ENCODE measurements at regions not wholly inside any gene's neighbourhood (a gene's known extent, or its start where the extent isn't known, plus 50 kb on each side); places are given as distances from the start of the nearest gene placed in this dataset.

- H3K4me3 ChIP-seq (ENCODE audit: low read length in 2 of 2), result no peak overlapping the region
- DNase-seq, result no peak
- no peak overlapping the region for H3K27ac ChIP-seq (ENCODE audit: low read depth in 1 of 2, low read length in 2 of 2)
- no peaks in the 10 kb centered on the region for H3K4me1 ChIP-seq (ENCODE audit: control insufficient read depth in 1 of 2, insufficient read depth in 2 of 2, low read length in 2 of 2)
- intact Hi-C loops (cut with DNase I), result no loop called here
- no peak for ATAC-seq (ENCODE audit: low FRiP score)
- no peaks in the 10 kb centered on the region for H3K9me3 ChIP-seq (ENCODE audit: control insufficient read depth, low read length)
- WGBS, 2 donors, result 80% methylated on average over 1 of the region's 1 CpG
- no peaks in the 10 kb centered on the region for H3K27me3 ChIP-seq (ENCODE audit: control insufficient read depth in 1 of 2, insufficient read depth in 2 of 2, low read length in 1 of 2)
- no peaks in the 10 kb centered on the region for H3K36me3 ChIP-seq (ENCODE audit: control insufficient read depth in 1 of 2, insufficient read depth in 2 of 2, low read length in 1 of 2)
These were observed 129.8 kb upstream of the KIRREL3 start for GRCh38 chr11:127130321-127130720.

GRCh38 chr11:127126986-127127385, 126.4 kb upstream of the KIRREL3 start:
- Histone ChIP-seq H3K36me3 (ENCODE audit: control insufficient read depth in 1 of 2, insufficient read depth in 2 of 2, low read length in 1 of 2) (no peaks in the 10 kb centered on the region), H3K4me3 (ENCODE audit: low read length in 2 of 2) (no peak overlapping the region), H3K9me3 (ENCODE audit: control insufficient read depth, low read length) (no peaks in the 10 kb centered on the region), H3K27me3 (ENCODE audit: control insufficient read depth in 1 of 2, insufficient read depth in 2 of 2, low read length in 1 of 2) (no peaks in the 10 kb centered on the region), H3K27ac (ENCODE audit: low read depth in 1 of 2, low read length in 2 of 2) (no peak overlapping the region), H3K4me1 (ENCODE audit: control insufficient read depth in 1 of 2, insufficient read depth in 2 of 2, low read length in 2 of 2) (no peaks in the 10 kb centered on the region)
- ATAC-seq (ENCODE audit: low FRiP score) (no peak), DNase-seq (no peak)
- 47 to 54% methylated on average over 3 of the region's 3 CpGs for WGBS, 2 donors
- intact Hi-C loops (cut with DNase I), result no loop called here

GRCh38 chr11:127119356-127119755, 118.8 kb upstream of the KIRREL3 start:
- Histone ChIP-seq H3K9me3 (ENCODE audit: control insufficient read depth, low read length) (no peaks in the 10 kb centered on the region), H3K36me3 (ENCODE audit: control insufficient read depth in 1 of 2, insufficient read depth in 2 of 2, low read length in 1 of 2) (no peaks in the 10 kb centered on the region), H3K27ac (ENCODE audit: low read depth in 1 of 2, low read length in 2 of 2) (no peak overlapping the region), H3K4me3 (ENCODE audit: low read length in 2 of 2) (no peak overlapping the region), H3K4me1 (ENCODE audit: control insufficient read depth in 1 of 2, insufficient read depth in 2 of 2, low read length in 2 of 2) (no peaks in the 10 kb centered on the region), H3K27me3 (ENCODE audit: control insufficient read depth in 1 of 2, insufficient read depth in 2 of 2, low read length in 1 of 2) (no peaks in the 10 kb centered on the region)
- ATAC-seq (ENCODE audit: low FRiP score), result no peak
- no peak for DNase-seq
- 61 to 62% methylated on average over 5 of the region's 5 CpGs for WGBS, 2 donors
- intact Hi-C loops (cut with DNase I), result no loop called here

- Histone ChIP-seq H3K27ac (ENCODE audit: low read depth in 1 of 2, low read length in 2 of 2) (no peak overlapping the region), H3K36me3 (ENCODE audit: control insufficient read depth in 1 of 2, insufficient read depth in 2 of 2, low read length in 1 of 2) (no peaks in the 10 kb centered on the region), H3K4me3 (ENCODE audit: low read length in 2 of 2) (no peak overlapping the region), H3K4me1 (ENCODE audit: control insufficient read depth in 1 of 2, insufficient read depth in 2 of 2, low read length in 2 of 2) (no peaks in the 10 kb centered on the region), H3K27me3 (ENCODE audit: control insufficient read depth in 1 of 2, insufficient read depth in 2 of 2, low read length in 1 of 2) (no peaks in the 10 kb centered on the region), H3K9me3 (ENCODE audit: control insufficient read depth, low read length) (no peaks in the 10 kb centered on the region)
- no peak for DNase-seq
- intact Hi-C loops (cut with DNase I), result no loop called here
- WGBS, 2 donors, result 20 to 34% methylated on average over 9 of the region's 9 CpGs
- ATAC-seq (ENCODE audit: low FRiP score), result no peak
These were observed 118.2 kb upstream of the KIRREL3 start for GRCh38 chr11:127118811-127119210.

GRCh38 chr11:127117231-127117739, 116.7 kb upstream of the KIRREL3 start:
- no peaks in the 10 kb centered on the region for H3K36me3 ChIP-seq (ENCODE audit: control insufficient read depth in 1 of 2, insufficient read depth in 2 of 2, low read length in 1 of 2)
- H3K27ac ChIP-seq (ENCODE audit: low read depth in 1 of 2, low read length in 2 of 2), result no peak overlapping the region
- H3K27me3 ChIP-seq (ENCODE audit: control insufficient read depth in 1 of 2, insufficient read depth in 2 of 2, low read length in 1 of 2), result no peaks in the 10 kb centered on the region
- intact Hi-C loops (cut with DNase I), result no loop called here
- 42 to 59% methylated on average over 4 of the region's 4 CpGs for WGBS, 2 donors
- ATAC-seq (ENCODE audit: low FRiP score), result no peak
- no peaks in the 10 kb centered on the region for H3K4me1 ChIP-seq (ENCODE audit: control insufficient read depth in 1 of 2, insufficient read depth in 2 of 2, low read length in 2 of 2)
- H3K4me3 ChIP-seq (ENCODE audit: low read length in 2 of 2), result no peak overlapping the region
- DNase-seq, result no peak
- no peaks in the 10 kb centered on the region for H3K9me3 ChIP-seq (ENCODE audit: control insufficient read depth, low read length)

- no peak overlapping the region for H3K27ac ChIP-seq (ENCODE audit: low read depth in 1 of 2, low read length in 2 of 2)
- H3K4me3 ChIP-seq (ENCODE audit: low read length in 2 of 2), result no peak overlapping the region
- DNase-seq (no peak), ATAC-seq (ENCODE audit: low FRiP score) (no peak)
- 90 to 91% methylated on average over 17 of the region's 17 CpGs for WGBS, 2 donors
- no peaks in the 10 kb centered on the region for H3K27me3 ChIP-seq (ENCODE audit: control insufficient read depth in 1 of 2, insufficient read depth in 2 of 2, low read length in 1 of 2)
- H3K36me3 ChIP-seq (ENCODE audit: control insufficient read depth in 1 of 2, insufficient read depth in 2 of 2, low read length in 1 of 2), result no peaks in the 10 kb centered on the region
- H3K4me1 ChIP-seq (ENCODE audit: control insufficient read depth in 1 of 2, insufficient read depth in 2 of 2, low read length in 2 of 2), result no peaks in the 10 kb centered on the region
- intact Hi-C loops (cut with DNase I), result no loop called here
- H3K9me3 ChIP-seq (ENCODE audit: control insufficient read depth, low read length), result no peaks in the 10 kb centered on the region
These were observed 115.3 kb upstream of the KIRREL3 start for GRCh38 chr11:127115844-127116243.

GRCh38 chr11:127114035-127114434, 113.5 kb upstream of the KIRREL3 start:
- no peaks in the 10 kb centered on the region for H3K4me1 ChIP-seq (ENCODE audit: control insufficient read depth in 1 of 2, insufficient read depth in 2 of 2, low read length in 2 of 2)
- no peaks in the 10 kb centered on the region for H3K9me3 ChIP-seq (ENCODE audit: control insufficient read depth, low read length)
- no peak for ATAC-seq (ENCODE audit: low FRiP score)
- WGBS, 2 donors, result 38 to 50% methylated on average over 5 of the region's 5 CpGs
- H3K4me3 ChIP-seq (ENCODE audit: low read length in 2 of 2), result no peak overlapping the region
- no peak overlapping the region for H3K27ac ChIP-seq (ENCODE audit: low read depth in 1 of 2, low read length in 2 of 2)
- intact Hi-C loops (cut with DNase I), result no loop called here
- no peaks in the 10 kb centered on the region for H3K27me3 ChIP-seq (ENCODE audit: control insufficient read depth in 1 of 2, insufficient read depth in 2 of 2, low read length in 1 of 2)
- DNase-seq, result no peak
- no peaks in the 10 kb centered on the region for H3K36me3 ChIP-seq (ENCODE audit: control insufficient read depth in 1 of 2, insufficient read depth in 2 of 2, low read length in 1 of 2)

- 33 to 42% methylated on average over 6 of the region's 6 CpGs for WGBS, 2 donors
- Histone ChIP-seq H3K36me3 (ENCODE audit: control insufficient read depth in 1 of 2, insufficient read depth in 2 of 2, low read length in 1 of 2) (no peaks in the 10 kb centered on the region), H3K27ac (ENCODE audit: low read depth in 1 of 2, low read length in 2 of 2) (no peak overlapping the region), H3K4me3 (ENCODE audit: low read length in 2 of 2) (no peak overlapping the region), H3K4me1 (ENCODE audit: control insufficient read depth in 1 of 2, insufficient read depth in 2 of 2, low read length in 2 of 2) (no peaks in the 10 kb centered on the region), H3K27me3 (ENCODE audit: control insufficient read depth in 1 of 2, insufficient read depth in 2 of 2, low read length in 1 of 2) (no peaks in the 10 kb centered on the region), H3K9me3 (ENCODE audit: control insufficient read depth, low read length) (no peaks in the 10 kb centered on the region)
- ATAC-seq (ENCODE audit: low FRiP score) (no peak), DNase-seq (no peak)
- intact Hi-C loops (cut with DNase I), result no loop called here
These were observed 110.0 kb upstream of the KIRREL3 start for GRCh38 chr11:127110542-127110941.

GRCh38 chr11:127109796-127110480, 109.4 kb upstream of the KIRREL3 start:
- DNase-seq (no peak), ATAC-seq (ENCODE audit: low FRiP score) (no peak)
- H3K4me3 ChIP-seq (ENCODE audit: low read length in 2 of 2), result no peak overlapping the region
- H3K27me3 ChIP-seq (ENCODE audit: control insufficient read depth in 1 of 2, insufficient read depth in 2 of 2, low read length in 1 of 2), result no peaks in the 10 kb centered on the region
- intact Hi-C loops (cut with DNase I), result no loop called here
- H3K36me3 ChIP-seq (ENCODE audit: control insufficient read depth in 1 of 2, insufficient read depth in 2 of 2, low read length in 1 of 2), result no peaks in the 10 kb centered on the region
- no peaks in the 10 kb centered on the region for H3K4me1 ChIP-seq (ENCODE audit: control insufficient read depth in 1 of 2, insufficient read depth in 2 of 2, low read length in 2 of 2)
- H3K9me3 ChIP-seq (ENCODE audit: control insufficient read depth, low read length), result no peaks in the 10 kb centered on the region
- H3K27ac ChIP-seq (ENCODE audit: low read depth in 1 of 2, low read length in 2 of 2), result no peak overlapping the region
- 23 to 28% methylated on average over 5 of the region's 5 CpGs for WGBS, 2 donors
